DOHH2 (cell line): ENCODE measurements at regions not wholly inside any gene's neighbourhood (a gene's known extent, or its start where the extent isn't known, plus 50 kb on each side); places are given as distances from the start of the nearest gene placed in this dataset.

Source experiments
- H3F3A ChIP-seq: fragments of 200-600 bp; sonication (generic), shearing (Covaris generic); 2 replicates; pipeline ENCODE4 v1.6.0; 2016; ENCODE audit warnings: antibody characterized with exemption, mild to moderate bottlenecking; ENCODE audit not compliant: control insufficient read depth, insufficient read depth
- H3K27ac ChIP-seq: fragments of 200-600 bp; sonication (generic); 2 replicates; pipeline ENCODE4 v1.5.1; 2014; ENCODE audit warnings: low read depth, mild to moderate bottlenecking, low read length, moderate library complexity
- H3K27me3 ChIP-seq: fragments of 200-600 bp; sonication (generic); 2 replicates; pipeline ENCODE4 v1.6.1; 2014; ENCODE audit warnings: mild to moderate bottlenecking, low read length, mixed read lengths; ENCODE audit not compliant: control insufficient read depth
- H3K36me3 ChIP-seq: fragments of 200-600 bp; sonication (generic); 2 replicates; pipeline ENCODE4 v1.6.1; 2014; ENCODE audit warnings: mild to moderate bottlenecking, low read length, moderate library complexity, mixed read lengths; ENCODE audit not compliant: control insufficient read depth
- H3K4me1 ChIP-seq: fragments of 200-600 bp; sonication (generic); 2 replicates; pipeline ENCODE4 v1.6.1; 2014; ENCODE audit warnings: mild to moderate bottlenecking, low read length, mixed read lengths; ENCODE audit not compliant: control insufficient read depth
- H3K4me2 ChIP-seq: fragments of 200-600 bp; sonication (generic); 2 replicates; pipeline ENCODE4 v1.6.0; 2014; ENCODE audit warnings: mild to moderate bottlenecking, low read length, moderate library complexity
- H3K4me3 ChIP-seq: fragments of 200-600 bp; sonication (generic); 2 replicates; pipeline ENCODE4 v1.5.1; 2014; ENCODE audit warnings: mild to moderate bottlenecking, low read length, mixed read lengths
- H3K79me2 ChIP-seq: fragments of 200-600 bp; sonication (generic); 2 replicates; pipeline ENCODE4 v1.6.1; 2014; ENCODE audit warnings: mild to moderate bottlenecking, low read length, mixed read lengths; ENCODE audit not compliant: control insufficient read depth
- H3K9me2 ChIP-seq: fragments of 200-600 bp; sonication (generic); replicated peaks from 2 replicates; pipeline ENCODE4 v1.6.1; 2014; ENCODE audit warnings: mild to moderate bottlenecking, low read length, mixed read lengths; ENCODE audit not compliant: control insufficient read depth
- H3K9me3 ChIP-seq: fragments of 200-600 bp; sonication (generic); 2 replicates; pipeline ENCODE4 v1.6.1; 2014; ENCODE audit warnings: antibody characterized with exemption, low read length, mixed read lengths; ENCODE audit not compliant: control insufficient read depth, insufficient read depth
- H4K20me1 ChIP-seq: fragments of 200-600 bp; sonication (generic); 2 replicates; pipeline ENCODE4 v1.6.0; 2014; ENCODE audit warnings: low read depth, mild to moderate bottlenecking, antibody characterized with exemption, low read length, moderate library complexity; ENCODE audit not compliant: control insufficient read depth, insufficient read depth
- CTCF ChIP-seq: fragments of 200-600 bp; sonication (generic); IDR thresholded peaks from one replicate; pipeline ENCODE4 v1.5.1; 2014; ENCODE audit warnings: antibody characterized with exemption, mild to moderate bottlenecking, low read depth, low read length; ENCODE audit not compliant: poor library complexity, severe bottlenecking
- EZH2phosphoT487 ChIP-seq: fragments of 200-600 bp; sonication (generic); IDR thresholded peaks from 2 replicates; pipeline ENCODE4 v1.6.1; 2017; ENCODE audit warnings: borderline replicate concordance, mild to moderate bottlenecking, antibody characterized with exemption, low read length, moderate library complexity, mixed read lengths

GRCh38 chr5:158313027-158313732, 454.2 kb upstream of the CLINT1 start:
- H3K9me3 ChIP-seq: no peaks in the 10 kb centered on the region
- H3F3A ChIP-seq: no peaks in the 10 kb centered on the region
- H3K4me2 ChIP-seq: no peak overlapping the region
- H3K9me2 ChIP-seq: no peaks in the 10 kb centered on the region
- TF ChIP-seq EZH2phosphoT487 (no peak), CTCF (no peak)
- no peaks in the 10 kb centered on the region for H3K27me3 ChIP-seq
- H4K20me1 ChIP-seq: no peaks in the 10 kb centered on the region
- no peaks in the 10 kb centered on the region for H3K4me1 ChIP-seq
- no peaks in the 10 kb centered on the region for H3K36me3 ChIP-seq
- no peaks in the 10 kb centered on the region for H3K79me2 ChIP-seq
- H3K4me3 ChIP-seq: no peak overlapping the region
- H3K27ac ChIP-seq: no peak overlapping the region

GRCh38 chr5:158309088-158309807, 450.3 kb upstream of the CLINT1 start:
- Histone ChIP-seq H3K4me3 (no peak overlapping the region), H3K79me2 (no peaks in the 10 kb centered on the region), H3K27me3 (no peaks in the 10 kb centered on the region), H3K27ac (no peak overlapping the region), H4K20me1 (no peaks in the 10 kb centered on the region), H3F3A (no peaks in the 10 kb centered on the region), H3K9me2 (no peaks in the 10 kb centered on the region), H3K4me2 (no peak overlapping the region), H3K9me3 (no peaks in the 10 kb centered on the region), H3K36me3 (no peaks in the 10 kb centered on the region), H3K4me1 (peaks cover 4% of the 10 kb centered on the region)
- TF ChIP-seq EZH2phosphoT487 (no peak), CTCF (no peak)

GRCh38 chr5:158308429-158309025, 449.6 kb upstream of the CLINT1 start:
- Histone ChIP-seq H3K36me3 (no peaks in the 10 kb centered on the region), H3K9me2 (no peaks in the 10 kb centered on the region), H3K4me1 (peaks cover 4% of the 10 kb centered on the region), H3K9me3 (no peaks in the 10 kb centered on the region), H3K27ac (no peak overlapping the region), H3K4me2 (no peak overlapping the region), H3K4me3 (no peak overlapping the region), H4K20me1 (no peaks in the 10 kb centered on the region), H3F3A (no peaks in the 10 kb centered on the region), H3K27me3 (no peaks in the 10 kb centered on the region), H3K79me2 (no peaks in the 10 kb centered on the region)
- no peak for TF ChIP-seq EZH2phosphoT487
- TF ChIP-seq CTCF: no peak
